IMR-90 (cell line): ENCODE measurements at regions not wholly inside any gene's neighbourhood (a gene's known extent, or its start where the extent isn't known, plus 50 kb on each side); places are given as distances from the start of the nearest gene placed in this dataset.

Source experiments
- BHLHE40 ChIP-seq: fragments of 150-350 bp; IDR thresholded peaks from 2 replicates; pipeline ENCODE4 v1.6.1; 2016; ENCODE audit warnings: mild to moderate bottlenecking, low read depth, low read length
- CEBPB ChIP-seq: IDR thresholded peaks from 2 replicates; pipeline ENCODE4 v1.6.1; 2012; ENCODE audit warnings: low read depth, low read length, improper control_type of control experiment
- CTCF ChIP-seq: conservative IDR thresholded peaks from 2 replicates; pipeline ENCODE4 v1.5.1; 2012; ENCODE audit warnings: mild to moderate bottlenecking, low read depth, low read length, improper control_type of control experiment
- MAZ ChIP-seq: IDR thresholded peaks from 2 replicates; pipeline ENCODE4 v1.6.1; 2012; ENCODE audit warnings: low read depth, mild to moderate bottlenecking, low read length, improper control_type of control experiment, moderate library complexity, borderline replicate concordance
- POLR2A ChIP-seq: IDR thresholded peaks from 2 replicates; pipeline ENCODE4 v1.6.1; 2012; ENCODE audit warnings: mild to moderate bottlenecking, low read depth, low read length
- RCOR1 ChIP-seq: IDR thresholded peaks from 2 replicates; pipeline ENCODE4 v1.6.1; 2012; ENCODE audit warnings: mild to moderate bottlenecking, low read length, improper control_type of control experiment; ENCODE audit not compliant: insufficient replicate concordance
- USF2 ChIP-seq: fragments of 150-350 bp; IDR thresholded peaks from 2 replicates; pipeline ENCODE4 v1.6.1; 2017; ENCODE audit warnings: mild to moderate bottlenecking, antibody characterized with exemption, low read length, low read depth

- TF ChIP-seq CEBPB (no peak), CTCF (no peak), POLR2A (no peak), RCOR1 (no peak), USF2 (no peak), BHLHE40 (no peak), MAZ (no peak)
Observed at GRCh38 chr21:16584756-16585155, 855.0 kb downstream of the USP25 start.
